Stimulated activated CD4-positive, alpha-beta T cell treated with anti-CD3 and anti-CD28 coated beads, Interleukin-1b, Interleukin-23, amount 100 ng/mL, for 24 hours (primary cell): ENCODE measurements at regions not wholly inside any gene's neighbourhood (a gene's known extent, or its start where the extent isn't known, plus 50 kb on each side); places are given as distances from the start of the nearest gene placed in this dataset.
"Not testable (repeated sequence)": the region's sequence is repeated elsewhere in the genome, so short reads cannot be mapped to it uniquely, and the experiment has no call there.

Experiments used
- DNase-seq, 4 experiments: peaks; one replicate each; pipeline ENCODE4 v3.0.0-alpha.2; 2020; ENCODE audit warnings: low read depth in 4 of 4, low spot score in 1 of 4

DNA sequence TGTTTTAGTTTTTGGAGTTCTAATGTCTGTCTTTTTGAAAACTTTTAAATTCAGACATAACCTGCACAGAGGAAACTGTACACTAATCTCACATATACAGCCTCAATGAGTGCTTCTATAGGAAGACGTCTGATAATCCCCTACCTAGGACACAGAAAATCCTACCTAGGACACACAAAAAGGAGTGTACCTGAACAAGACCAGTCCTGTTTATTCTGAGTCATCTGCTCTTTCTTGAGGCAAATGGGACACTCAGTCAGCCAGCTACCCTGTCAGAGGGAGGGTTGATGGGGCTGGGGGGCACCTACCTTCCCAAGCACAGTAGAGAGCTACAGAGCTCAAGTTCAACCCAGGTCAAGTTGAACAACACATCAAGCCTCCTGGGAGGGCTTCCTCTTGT lies 346.6 kb upstream of the NCAM1 start:
- no peak for DNase-seq

DNA sequence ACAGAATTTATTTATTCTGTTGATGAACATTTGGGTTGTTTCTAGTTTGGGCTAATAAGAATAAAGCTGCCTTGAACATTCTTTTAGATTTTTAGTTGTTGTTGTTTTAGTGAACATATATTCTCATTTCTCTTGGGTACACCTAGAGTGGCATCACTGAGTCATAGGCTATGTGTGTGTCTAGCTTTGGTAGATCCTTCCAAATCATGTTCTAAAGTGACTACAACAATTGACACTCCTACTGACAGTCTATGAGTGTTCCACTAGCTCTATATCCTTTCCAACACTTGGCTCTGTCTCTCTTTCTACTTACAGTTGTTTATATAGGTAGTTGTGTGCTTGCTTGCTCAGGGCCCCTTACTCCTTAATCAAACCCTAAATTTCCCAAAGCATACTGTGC lies 346.0 kb upstream of the NCAM1 start:
- no peak for DNase-seq

DNA sequence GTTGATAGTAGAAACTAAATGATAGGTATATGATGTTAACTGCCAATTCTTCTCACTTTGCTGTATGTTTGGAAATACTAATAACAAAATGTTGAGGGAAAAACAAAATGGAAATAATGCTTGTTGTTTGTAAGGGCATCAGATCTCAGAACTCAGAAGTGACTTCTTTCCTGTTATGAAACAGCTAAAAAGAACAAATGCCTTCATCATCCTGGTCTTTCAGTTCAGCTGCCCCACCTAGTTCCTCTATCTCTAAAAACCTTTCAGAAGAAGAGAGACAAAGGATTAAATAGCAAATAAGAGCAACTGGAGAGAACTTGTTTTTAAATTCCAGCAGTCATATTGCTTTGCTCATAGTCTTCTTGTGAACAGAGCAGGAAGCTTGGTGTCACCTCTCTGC lies 345.3 kb upstream of the NCAM1 start:
- DNase-seq = no peak

- DNase-seq = no peak
Observed at GRCh38 chr11:112616327-112617097, 344.7 kb upstream of the NCAM1 start.

GRCh38 chr11:112617098-112617425 lies 344.2 kb upstream of the NCAM1 start:
- no peak for DNase-seq

GRCh38 chr11:112617977-112618826 lies 343.0 kb upstream of the NCAM1 start:
- DNase-seq = no peak

GRCh38 chr11:112619106-112619505 lies 342.1 kb upstream of the NCAM1 start:
- DNase-seq = no peak

- DNase-seq = no peak
Observed at GRCh38 chr11:112620621-112621394, 340.4 kb upstream of the NCAM1 start.

GRCh38 chr11:112623057-112623456 lies 338.2 kb upstream of the NCAM1 start:
- no peak for DNase-seq

- no peak for DNase-seq
Observed at GRCh38 chr11:112624431-112624830, 336.8 kb upstream of the NCAM1 start.

GRCh38 chr11:112624971-112625370 lies 336.2 kb upstream of the NCAM1 start:
- DNase-seq = not testable (repeated sequence)

DNA sequence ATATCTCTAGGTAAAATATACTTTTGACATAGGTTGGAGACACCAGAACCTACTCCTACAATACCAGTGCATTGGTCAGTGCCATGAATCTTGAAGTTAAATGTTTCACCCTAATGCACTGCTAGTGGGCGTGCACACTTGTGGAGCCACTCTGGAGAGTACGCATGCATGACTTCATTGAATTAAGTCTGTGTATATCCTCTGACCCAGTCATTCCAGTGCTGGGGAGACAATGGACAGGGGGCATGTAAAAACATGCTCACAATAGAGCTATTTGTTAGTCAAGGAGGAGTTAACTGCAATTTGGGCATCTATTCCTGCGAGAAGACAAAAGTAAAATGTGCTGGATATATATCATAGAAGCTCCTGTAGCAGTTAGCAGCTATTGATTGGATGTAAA lies 335.4 kb upstream of the NCAM1 start:
- no peak for DNase-seq

DNA sequence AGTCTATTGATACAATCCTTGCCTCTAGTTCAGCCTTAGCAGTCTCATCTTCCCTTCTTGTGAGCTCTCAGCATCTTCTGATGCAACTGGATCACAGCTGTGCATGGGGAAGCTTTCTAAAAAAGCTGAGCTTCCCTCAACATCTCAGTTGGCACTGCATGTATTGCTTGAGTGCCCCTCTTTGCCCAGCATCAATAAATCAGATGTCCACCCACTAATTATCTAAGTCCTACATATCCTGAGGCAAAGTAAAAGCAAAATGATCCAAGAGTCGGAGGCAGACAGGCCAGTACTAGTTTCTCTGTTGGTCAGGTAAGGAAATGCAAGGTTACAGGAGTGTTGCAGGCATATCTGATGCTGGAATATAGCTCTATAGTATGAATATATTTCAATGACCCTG lies 334.5 kb upstream of the NCAM1 start:
- no peak for DNase-seq

GRCh38 chr11:112627588-112628045 lies 333.6 kb upstream of the NCAM1 start:
- no peak for DNase-seq

- DNase-seq = no peak
Observed at GRCh38 chr11:112628676-112629075, 332.5 kb upstream of the NCAM1 start.

DNA sequence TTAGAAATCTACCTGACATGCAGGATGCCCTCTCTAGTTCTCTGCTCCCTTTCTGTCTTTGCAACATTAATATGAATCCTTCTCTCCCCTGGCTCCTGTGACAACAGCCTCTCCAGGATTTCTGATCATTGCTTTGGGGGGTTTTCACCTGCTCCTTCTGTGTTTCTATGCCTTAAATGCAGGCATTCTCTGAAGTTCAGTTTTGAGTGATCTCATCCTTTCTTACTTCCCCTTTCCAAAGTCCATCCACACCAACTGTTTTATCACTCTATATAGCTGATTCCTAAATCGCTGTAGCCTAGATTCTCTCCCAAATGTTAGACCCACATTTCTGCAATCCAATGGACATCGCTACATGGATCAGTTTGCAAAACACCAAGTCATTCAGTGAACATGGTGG lies 330.7 kb upstream of the NCAM1 start:
- no peak for DNase-seq

DNA sequence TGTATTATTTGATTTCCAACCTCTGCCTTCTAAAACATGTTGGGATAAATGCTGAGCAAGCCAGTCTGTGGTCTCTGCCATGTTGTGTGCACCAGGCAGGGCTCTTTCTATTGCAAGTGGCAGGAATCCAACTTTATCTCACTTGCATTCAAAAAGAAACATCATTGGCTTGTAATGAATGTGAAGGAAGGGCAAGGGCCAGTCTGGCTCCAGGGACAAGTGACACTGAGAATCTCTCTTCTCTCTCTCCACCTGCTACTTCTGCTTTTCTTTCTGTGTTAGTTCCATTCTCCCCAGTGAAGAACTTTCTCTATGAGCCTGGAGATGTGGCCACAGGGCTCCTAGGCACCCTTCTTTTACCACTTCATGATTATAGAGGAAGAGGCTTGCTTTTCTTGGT lies 329.9 kb upstream of the NCAM1 start:
- DNase-seq = no peak

- no peak for DNase-seq
Observed at GRCh38 chr11:112632866-112633505, 328.2 kb upstream of the NCAM1 start.

DNA sequence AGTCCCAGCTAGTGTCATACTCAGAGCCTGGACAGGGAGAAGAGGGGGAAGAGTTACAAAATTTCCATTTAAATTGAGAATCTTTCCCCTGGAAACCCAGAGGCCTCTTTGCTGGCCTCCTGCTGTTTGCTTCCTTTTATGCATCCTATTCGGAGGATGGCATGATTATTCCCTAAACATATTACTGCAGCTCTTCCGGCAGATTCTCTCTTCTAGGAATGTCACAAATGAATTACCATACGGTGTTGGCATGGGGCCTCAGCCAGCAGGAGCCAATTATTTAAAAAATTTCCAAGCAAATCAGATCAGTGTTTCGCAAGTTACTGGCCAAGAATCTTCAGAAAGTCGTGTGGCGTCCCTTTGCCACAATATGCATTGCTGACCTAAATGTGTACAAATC lies 326.7 kb upstream of the NCAM1 start:
- no peak for DNase-seq

GRCh38 chr11:112634995-112635737 lies 326.1 kb upstream of the NCAM1 start:
- no peak for DNase-seq

DNA sequence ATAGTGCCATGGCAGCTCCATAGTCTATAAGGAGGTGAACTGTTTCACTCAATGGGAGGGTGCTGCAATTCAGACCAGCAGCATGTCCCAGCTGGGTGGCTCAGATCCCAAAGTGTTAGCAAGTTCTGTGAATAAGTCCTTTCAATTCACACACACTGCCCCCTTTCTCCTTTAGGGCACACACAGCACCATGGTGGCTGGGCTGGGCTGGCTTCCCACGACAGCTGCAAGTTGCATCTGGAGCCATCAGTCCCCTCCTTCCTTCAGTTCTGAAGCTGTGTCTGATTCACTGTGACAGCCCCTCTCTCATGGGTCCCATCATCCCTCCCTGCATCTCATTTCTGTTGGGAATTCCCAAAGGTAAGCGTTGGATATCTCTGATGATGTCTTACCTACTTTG lies 324.1 kb upstream of the NCAM1 start:
- DNase-seq = no peak
